Liver (tissue), 3 donors: ENCODE measurements at regions not wholly inside any gene's neighbourhood (a gene's known extent, or its start where the extent isn't known, plus 50 kb on each side); places are given as distances from the start of the nearest gene placed in this dataset.

ENCODE experiments used
- RAD21 ChIP-seq, 2 donors: IDR thresholded peaks; 2 replicates each; pipeline ENCODE4 v1.6.1; 2016; ENCODE audit warnings: antibody characterized with exemption in 2 of 2, mild to moderate bottlenecking in 2 of 2
- SP1 ChIP-seq: IDR thresholded peaks from 2 replicates; pipeline ENCODE4 v1.6.1; 2018; ENCODE audit warnings: antibody characterized with exemption, mild to moderate bottlenecking
- TAF1 ChIP-seq: conservative IDR thresholded peaks from 2 replicates; pipeline ENCODE4 v1.6.1; 2016; ENCODE audit warnings: antibody characterized with exemption, mild to moderate bottlenecking
- YY1 ChIP-seq: IDR thresholded peaks from 2 replicates; pipeline ENCODE4 v1.6.1; 2016; ENCODE audit warnings: antibody characterized with exemption, mild to moderate bottlenecking
- TF ChIP-seq, protein P1 (sequence below): fragments of 150-350 bp; IDR thresholded peaks from 2 replicates; pipeline ENCODE4 v1.5.1; 2017; ENCODE audit warnings: improper control_type of control experiment, low read depth, low read length; ENCODE audit not compliant: missing input control
- TF ChIP-seq, protein P2 (sequence below): IDR thresholded peaks from 2 replicates; pipeline ENCODE4 v1.6.1; 2016; ENCODE audit warnings: antibody characterized with exemption, mild to moderate bottlenecking
- donor health status: healthy.
- donor health status: healthy.

- TF ChIP-seq, protein P1, sequence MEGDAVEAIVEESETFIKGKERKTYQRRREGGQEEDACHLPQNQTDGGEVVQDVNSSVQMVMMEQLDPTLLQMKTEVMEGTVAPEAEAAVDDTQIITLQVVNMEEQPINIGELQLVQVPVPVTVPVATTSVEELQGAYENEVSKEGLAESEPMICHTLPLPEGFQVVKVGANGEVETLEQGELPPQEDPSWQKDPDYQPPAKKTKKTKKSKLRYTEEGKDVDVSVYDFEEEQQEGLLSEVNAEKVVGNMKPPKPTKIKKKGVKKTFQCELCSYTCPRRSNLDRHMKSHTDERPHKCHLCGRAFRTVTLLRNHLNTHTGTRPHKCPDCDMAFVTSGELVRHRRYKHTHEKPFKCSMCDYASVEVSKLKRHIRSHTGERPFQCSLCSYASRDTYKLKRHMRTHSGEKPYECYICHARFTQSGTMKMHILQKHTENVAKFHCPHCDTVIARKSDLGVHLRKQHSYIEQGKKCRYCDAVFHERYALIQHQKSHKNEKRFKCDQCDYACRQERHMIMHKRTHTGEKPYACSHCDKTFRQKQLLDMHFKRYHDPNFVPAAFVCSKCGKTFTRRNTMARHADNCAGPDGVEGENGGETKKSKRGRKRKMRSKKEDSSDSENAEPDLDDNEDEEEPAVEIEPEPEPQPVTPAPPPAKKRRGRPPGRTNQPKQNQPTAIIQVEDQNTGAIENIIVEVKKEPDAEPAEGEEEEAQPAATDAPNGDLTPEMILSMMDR, result no peak
- TF ChIP-seq RAD21 (IDR thresholded peaks at IDR 0.05) (no peak), YY1 (no peak), SP1 (no peak), TAF1 (no peak)
- TF ChIP-seq, protein P2, sequence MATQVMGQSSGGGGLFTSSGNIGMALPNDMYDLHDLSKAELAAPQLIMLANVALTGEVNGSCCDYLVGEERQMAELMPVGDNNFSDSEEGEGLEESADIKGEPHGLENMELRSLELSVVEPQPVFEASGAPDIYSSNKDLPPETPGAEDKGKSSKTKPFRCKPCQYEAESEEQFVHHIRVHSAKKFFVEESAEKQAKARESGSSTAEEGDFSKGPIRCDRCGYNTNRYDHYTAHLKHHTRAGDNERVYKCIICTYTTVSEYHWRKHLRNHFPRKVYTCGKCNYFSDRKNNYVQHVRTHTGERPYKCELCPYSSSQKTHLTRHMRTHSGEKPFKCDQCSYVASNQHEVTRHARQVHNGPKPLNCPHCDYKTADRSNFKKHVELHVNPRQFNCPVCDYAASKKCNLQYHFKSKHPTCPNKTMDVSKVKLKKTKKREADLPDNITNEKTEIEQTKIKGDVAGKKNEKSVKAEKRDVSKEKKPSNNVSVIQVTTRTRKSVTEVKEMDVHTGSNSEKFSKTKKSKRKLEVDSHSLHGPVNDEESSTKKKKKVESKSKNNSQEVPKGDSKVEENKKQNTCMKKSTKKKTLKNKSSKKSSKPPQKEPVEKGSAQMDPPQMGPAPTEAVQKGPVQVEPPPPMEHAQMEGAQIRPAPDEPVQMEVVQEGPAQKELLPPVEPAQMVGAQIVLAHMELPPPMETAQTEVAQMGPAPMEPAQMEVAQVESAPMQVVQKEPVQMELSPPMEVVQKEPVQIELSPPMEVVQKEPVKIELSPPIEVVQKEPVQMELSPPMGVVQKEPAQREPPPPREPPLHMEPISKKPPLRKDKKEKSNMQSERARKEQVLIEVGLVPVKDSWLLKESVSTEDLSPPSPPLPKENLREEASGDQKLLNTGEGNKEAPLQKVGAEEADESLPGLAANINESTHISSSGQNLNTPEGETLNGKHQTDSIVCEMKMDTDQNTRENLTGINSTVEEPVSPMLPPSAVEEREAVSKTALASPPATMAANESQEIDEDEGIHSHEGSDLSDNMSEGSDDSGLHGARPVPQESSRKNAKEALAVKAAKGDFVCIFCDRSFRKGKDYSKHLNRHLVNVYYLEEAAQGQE, result no peak
Measured at GRCh38 chr17:47066095-47066494, 87.0 kb upstream of the RPRML start.
